GM19372 (cell line): ENCODE measurements at regions not wholly inside any gene's neighbourhood (a gene's known extent, or its start where the extent isn't known, plus 50 kb on each side); places are given as distances from the start of the nearest gene placed in this dataset.

Experiments
- ATAC-seq: cut with Tn5 transposase; IDR thresholded peaks from one replicate; pipeline ENCODE4 v1.9.1; 2021; ENCODE audit warnings: mild to moderate bottlenecking, low read depth, moderate library complexity; ENCODE audit not compliant: unreplicated experiment

- ATAC-seq: no peak
Measured at GRCh38 chr2:150989969-150990368, 271.7 kb downstream of the RBM43 start.

- no peak for ATAC-seq
Measured at GRCh38 chr2:150985741-150986140, 275.9 kb downstream of the RBM43 start.

GRCh38 chr2:150983314-150983897, 278.3 kb downstream of the RBM43 start:
- ATAC-seq: no peak

GRCh38 chr2:150981826-150982225, 279.8 kb downstream of the RBM43 start:
- no peak for ATAC-seq

- ATAC-seq: no peak
Measured at GRCh38 chr2:150978053-150978452, 283.6 kb downstream of the RBM43 start.

GRCh38 chr2:150977296-150977695, 284.4 kb downstream of the RBM43 start:
- ATAC-seq: no peak

GRCh38 chr2:150976604-150977003, 285.1 kb downstream of the RBM43 start:
- ATAC-seq: no peak

GRCh38 chr2:150974864-150975263, 286.8 kb downstream of the RBM43 start:
- no peak for ATAC-seq

- no peak for ATAC-seq
Measured at GRCh38 chr2:150974234-150974633, 287.4 kb downstream of the RBM43 start.

GRCh38 chr2:150971910-150972309, 289.8 kb downstream of the RBM43 start:
- no peak for ATAC-seq

- no peak for ATAC-seq
Measured at GRCh38 chr2:150963336-150963735, 298.3 kb downstream of the RBM43 start.

GRCh38 chr2:150955231-150955630, 306.4 kb downstream of the RBM43 start:
- no peak for ATAC-seq

- ATAC-seq: no peak
Measured at GRCh38 chr2:150946831-150947230, 314.8 kb downstream of the RBM43 start.

GRCh38 chr2:150944315-150944714, 317.3 kb downstream of the RBM43 start:
- no peak for ATAC-seq

GRCh38 chr2:150939087-150939486, 322.6 kb downstream of the RBM43 start:
- ATAC-seq: no peak

GRCh38 chr2:150938527-150938926, 323.1 kb downstream of the RBM43 start:
- no peak for ATAC-seq

- no peak for ATAC-seq
Measured at GRCh38 chr2:150937030-150937429, 324.6 kb downstream of the RBM43 start.

- ATAC-seq: no peak
Measured at GRCh38 chr2:150931451-150931850, 330.2 kb downstream of the RBM43 start.

- ATAC-seq: no peak
Measured at GRCh38 chr2:150925611-150926010, 336.1 kb downstream of the RBM43 start.

- no peak for ATAC-seq
Measured at GRCh38 chr2:150924878-150925277, 336.8 kb downstream of the RBM43 start.

- ATAC-seq: no peak
Measured at GRCh38 chr2:150919901-150920300, 341.8 kb downstream of the RBM43 start.

GRCh38 chr2:150917961-150918713, 343.5 kb downstream of the RBM43 start:
- no peak for ATAC-seq
